GM18909 (cell line): ENCODE measurements at regions not wholly inside any gene's neighbourhood (a gene's known extent, or its start where the extent isn't known, plus 50 kb on each side); places are given as distances from the start of the nearest gene placed in this dataset.

ENCODE experiments used
- ATAC-seq: cut with Tn5 transposase; IDR thresholded peaks from one replicate; pipeline ENCODE4 v1.9.1; 2021; ENCODE audit warnings: mild to moderate bottlenecking; ENCODE audit not compliant: unreplicated experiment, poor library complexity

DNA sequence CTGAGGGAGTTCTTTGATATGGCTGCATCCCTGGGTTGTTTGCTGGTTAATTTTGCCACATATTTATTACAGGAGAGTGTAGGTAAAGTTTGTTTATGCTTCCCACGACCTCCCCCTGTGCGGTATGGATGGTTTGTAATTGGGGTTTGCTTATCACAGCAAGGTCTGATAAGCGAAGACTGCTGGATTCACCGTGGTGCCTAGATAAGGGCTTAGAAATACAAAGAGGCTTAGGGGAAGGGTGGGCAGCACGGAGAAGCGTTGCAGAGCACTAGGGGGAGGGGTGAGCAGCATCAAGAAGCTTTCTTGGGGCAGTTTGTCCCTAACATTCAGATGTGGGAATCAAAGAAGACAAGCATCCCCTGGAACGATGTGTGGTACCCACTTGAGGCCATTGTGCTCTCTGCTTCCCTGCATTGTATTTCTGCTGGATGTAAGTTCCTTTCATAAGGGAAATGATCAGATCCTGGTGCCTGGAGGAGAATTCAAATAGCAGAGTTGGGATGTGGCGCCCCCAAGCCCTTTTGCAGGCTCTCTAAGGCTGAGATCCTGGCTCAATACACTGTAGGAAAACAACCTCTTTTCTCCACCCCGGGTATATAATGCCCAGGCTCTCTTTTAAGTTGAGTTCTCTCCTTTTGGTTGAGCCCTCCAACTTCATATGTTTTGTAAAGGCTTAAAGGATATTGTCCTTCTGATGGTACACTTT is 598.1 kb upstream of the ADGRL4 start:
- ATAC-seq, result no peak

GRCh38 chr1:79603843-79604242 is 597.3 kb upstream of the ADGRL4 start:
- no peak for ATAC-seq

DNA sequence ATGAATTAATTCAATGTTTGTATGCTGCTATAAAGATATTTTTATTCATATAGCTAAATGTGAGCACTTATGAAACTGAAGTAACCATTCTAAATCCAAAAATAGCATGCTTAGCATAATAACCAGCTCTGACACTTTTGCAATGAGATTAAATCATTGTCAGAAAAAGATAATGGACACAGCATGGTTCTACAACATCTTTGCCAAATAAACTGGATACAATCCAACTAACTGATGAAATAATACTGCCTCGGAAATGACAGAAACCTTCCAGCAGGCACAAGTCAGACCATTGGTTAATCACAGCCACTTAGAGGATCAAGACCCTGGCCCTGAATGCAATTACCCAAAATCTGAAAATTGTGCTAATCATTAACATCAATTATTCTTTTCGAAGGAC is 592.7 kb upstream of the ADGRL4 start:
- no peak for ATAC-seq

GRCh38 chr1:79595931-79596330 is 589.4 kb upstream of the ADGRL4 start:
- no peak for ATAC-seq

DNA sequence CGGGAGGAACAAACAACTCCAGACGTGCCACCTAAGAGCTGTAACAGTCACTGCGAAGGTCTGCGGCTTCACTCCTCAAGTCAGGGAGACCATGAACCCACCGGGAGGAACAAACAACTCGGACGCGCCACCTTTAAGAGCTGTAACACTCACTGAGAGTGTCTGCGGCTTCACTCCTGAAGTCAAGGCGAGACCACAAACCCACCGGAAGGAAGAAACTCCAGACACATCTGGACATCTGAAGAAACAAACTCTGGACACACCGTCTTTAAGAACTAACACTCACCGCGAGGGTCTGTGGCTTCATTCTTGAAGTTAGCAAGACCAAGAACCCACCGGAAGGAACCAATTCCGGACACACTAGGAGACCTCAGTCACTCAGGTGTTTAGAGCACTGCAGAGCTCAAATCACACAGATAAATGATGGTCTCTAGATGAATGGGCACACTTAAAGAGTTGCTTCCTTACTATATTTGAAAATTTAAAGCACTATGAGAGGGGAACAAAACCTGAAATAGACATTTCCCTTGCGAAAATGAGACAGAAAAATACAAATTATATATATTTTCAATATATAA is 587.7 kb upstream of the ADGRL4 start:
- ATAC-seq, result no peak

GRCh38 chr1:79592707-79593106 is 586.2 kb upstream of the ADGRL4 start:
- ATAC-seq, result no peak

DNA sequence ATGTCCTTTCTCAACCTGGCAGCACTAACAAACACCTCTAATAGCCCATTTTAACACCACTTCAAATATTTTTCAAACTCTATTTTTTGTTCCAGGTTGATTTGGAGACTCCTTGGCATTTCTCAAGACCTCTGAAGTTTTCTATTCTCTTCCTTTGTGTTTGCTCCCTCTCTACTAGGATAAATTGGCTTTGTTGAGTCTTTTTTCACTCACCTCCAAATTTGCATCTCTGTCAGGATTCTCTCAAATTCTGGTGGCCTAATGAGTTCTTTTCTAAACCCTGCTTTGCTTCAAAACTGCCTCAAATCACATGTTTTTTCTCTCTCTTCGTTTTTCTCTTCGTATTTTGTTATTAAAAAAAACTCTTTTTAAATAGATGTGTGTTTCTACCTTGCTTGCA is 582.2 kb upstream of the ADGRL4 start:
- ATAC-seq, result no peak

DNA sequence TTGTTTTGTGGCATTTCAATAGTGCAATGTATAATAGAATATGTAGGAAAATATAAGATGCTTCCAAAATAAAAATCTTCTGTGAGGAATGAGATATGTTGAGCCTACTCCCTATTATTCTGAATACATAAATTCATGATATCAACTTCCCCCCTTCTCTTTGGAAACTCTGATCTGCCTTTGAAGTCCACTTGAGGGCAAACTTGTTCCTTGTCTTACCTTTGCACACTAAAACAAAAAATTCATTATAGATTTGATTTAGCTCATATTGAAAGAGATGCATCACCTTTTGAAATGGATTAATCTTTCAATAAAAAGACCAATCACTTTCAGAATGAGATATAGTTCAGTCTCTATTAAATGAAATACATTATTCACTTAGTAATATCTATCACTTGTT is 580.7 kb upstream of the ADGRL4 start:
- no peak for ATAC-seq

GRCh38 chr1:79585801-79586200 is 579.3 kb upstream of the ADGRL4 start:
- no peak for ATAC-seq

GRCh38 chr1:79575424-79575823 is 568.9 kb upstream of the ADGRL4 start:
- ATAC-seq, result no peak

GRCh38 chr1:79568411-79568810 is 561.9 kb upstream of the ADGRL4 start:
- no peak for ATAC-seq

GRCh38 chr1:79561521-79561978 is 555.0 kb upstream of the ADGRL4 start:
- ATAC-seq, result no peak

DNA sequence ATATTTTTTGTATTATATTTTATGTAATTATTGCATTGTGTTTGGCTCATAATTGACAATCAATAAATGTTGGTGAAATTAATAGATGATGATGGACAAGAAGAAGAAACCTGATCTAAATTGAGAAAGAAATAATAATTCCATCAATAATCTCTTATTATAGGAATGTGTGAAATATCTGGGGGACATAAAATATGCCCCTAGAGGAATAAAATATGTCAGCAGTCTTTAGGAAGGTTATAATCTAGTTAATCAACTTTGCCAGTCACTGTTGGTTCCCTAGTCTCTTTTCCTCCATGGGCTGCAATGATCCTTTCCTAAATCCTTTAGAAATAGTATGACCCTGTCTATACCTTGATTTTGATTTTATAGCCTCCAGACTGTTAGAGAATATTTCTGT is 549.7 kb upstream of the ADGRL4 start:
- ATAC-seq, result no peak

- ATAC-seq, result no peak
Measured at GRCh38 chr1:79554688-79555087, 548.2 kb upstream of the ADGRL4 start.

GRCh38 chr1:79551321-79551720 is 544.8 kb upstream of the ADGRL4 start:
- no peak for ATAC-seq

DNA sequence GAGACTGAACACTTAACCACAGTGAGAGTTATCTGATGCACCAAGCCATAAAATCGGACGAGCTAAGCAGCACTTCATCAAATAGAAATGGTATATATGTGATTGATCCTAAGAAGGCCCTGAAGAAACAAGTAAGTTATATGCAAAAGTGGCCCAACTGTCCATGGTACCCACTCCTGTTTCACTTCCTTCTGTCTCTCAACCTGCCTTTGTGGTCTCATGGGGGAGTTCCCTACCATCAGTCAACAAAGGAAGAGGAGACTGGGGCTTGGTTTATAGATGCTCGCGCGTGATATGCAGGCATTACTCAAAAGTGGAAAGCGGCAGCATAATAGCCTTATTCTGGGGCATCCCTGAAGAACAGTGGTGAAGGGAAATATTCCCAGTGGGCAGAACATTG is 543.9 kb upstream of the ADGRL4 start:
- no peak for ATAC-seq

- no peak for ATAC-seq
Measured at GRCh38 chr1:79549201-79549600, 542.7 kb upstream of the ADGRL4 start.

DNA sequence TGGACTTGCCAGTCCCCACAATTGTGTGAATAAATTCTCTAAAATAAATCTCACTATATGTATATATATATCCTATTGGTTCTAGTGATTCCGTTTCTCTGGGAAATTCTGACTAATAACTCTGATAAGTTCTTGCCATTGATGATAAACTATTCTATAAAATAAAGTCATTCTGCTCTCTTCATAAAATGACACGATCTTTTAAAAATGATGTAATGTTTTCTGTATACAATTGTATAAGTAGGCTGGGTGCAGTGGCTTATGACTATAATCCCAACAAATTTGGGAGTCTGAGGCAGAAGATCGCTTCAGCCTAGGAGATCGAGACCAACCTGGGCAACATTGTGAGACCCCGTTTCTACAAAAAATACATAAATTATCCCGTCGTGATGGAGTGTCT is 541.0 kb upstream of the ADGRL4 start:
- ATAC-seq, result no peak

DNA sequence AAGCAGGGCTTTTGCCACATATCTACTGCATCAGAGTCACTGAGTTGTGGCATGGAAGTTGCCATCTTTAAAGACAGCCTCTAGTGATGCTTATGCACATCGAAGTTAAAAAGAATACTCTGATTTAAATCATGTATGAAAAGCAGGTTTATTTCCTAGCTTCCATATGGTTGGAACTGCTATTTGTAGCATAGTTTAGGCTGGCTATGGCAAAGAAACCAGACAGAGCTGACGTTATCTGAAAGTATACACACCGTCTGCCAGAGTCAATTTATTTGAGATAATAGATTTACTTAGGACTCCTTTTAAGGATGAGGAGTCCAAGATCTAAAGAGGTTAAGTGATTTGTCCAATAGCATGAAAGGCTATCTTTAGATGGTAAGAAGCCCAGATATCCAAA is 536.9 kb upstream of the ADGRL4 start:
- ATAC-seq, result no peak

DNA sequence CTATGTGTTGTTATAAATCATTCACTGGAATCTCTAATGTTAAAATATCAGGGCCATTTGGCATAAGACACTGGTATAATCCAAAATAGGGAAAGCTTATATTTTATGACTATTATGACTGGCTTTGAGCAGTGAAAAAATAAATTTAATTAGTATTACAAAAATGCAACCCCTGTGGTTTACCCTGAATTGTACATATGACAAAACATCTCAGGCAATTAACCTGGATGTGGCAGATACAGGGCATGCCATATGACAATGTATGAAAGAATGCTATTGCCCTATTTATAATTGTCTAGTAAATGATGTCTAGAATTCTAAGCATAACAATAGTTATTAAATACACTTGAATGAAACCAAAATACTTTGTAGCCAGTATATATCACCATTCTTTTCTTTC is 532.5 kb upstream of the ADGRL4 start:
- ATAC-seq, result no peak

DNA sequence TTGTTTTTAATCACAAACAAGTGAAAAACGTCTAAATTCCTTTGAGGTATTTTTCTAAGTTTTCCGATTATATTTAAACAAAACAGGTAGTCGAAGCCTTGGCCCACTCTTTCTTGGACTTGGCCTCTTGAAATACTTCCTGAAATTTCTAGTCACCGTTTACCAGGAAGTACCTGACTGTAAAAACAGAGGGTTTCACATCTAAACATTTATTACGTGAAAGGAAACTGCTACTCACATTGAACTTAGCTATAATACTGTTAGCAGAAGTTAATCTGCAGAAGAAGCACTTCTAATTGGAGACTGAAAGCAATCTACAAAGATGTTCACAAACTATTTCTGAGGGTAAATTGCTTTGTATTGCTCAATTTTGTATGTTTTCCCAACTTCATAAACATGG is 526.0 kb upstream of the ADGRL4 start:
- no peak for ATAC-seq

- ATAC-seq, result no peak
Measured at GRCh38 chr1:79531790-79532189, 525.3 kb upstream of the ADGRL4 start.
